ENCODE measurements at regions not wholly inside any gene's neighbourhood (a gene's known extent, or its start where the extent isn't known, plus 50 kb on each side); places are given as distances from the start of the nearest gene placed in this dataset.

DNA sequence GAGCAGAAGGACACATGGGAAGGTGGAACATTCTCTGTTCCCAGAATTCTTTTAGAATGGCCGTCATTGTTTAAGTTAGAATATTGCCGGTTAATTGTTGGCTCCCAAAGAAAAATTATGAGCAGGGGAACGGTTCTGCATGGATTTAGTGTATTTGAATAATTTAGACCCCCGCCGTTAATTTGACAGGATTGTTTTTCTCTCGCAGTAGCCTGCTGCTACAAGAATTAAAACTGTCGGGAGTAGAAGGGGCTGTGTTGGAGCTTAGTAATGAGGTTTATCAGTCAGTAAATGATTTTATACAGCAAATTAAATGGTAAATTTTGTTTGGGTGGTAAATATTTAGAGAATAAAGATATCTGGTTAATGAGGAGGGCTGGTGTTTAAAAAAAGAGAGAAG lies 431.2 kb upstream of the DYNLRB2 start:
- DNase-seq (ENCODE audit: extremely low read depth, low read depth) = no peak
- TF ChIP-seq, protein P1, sequence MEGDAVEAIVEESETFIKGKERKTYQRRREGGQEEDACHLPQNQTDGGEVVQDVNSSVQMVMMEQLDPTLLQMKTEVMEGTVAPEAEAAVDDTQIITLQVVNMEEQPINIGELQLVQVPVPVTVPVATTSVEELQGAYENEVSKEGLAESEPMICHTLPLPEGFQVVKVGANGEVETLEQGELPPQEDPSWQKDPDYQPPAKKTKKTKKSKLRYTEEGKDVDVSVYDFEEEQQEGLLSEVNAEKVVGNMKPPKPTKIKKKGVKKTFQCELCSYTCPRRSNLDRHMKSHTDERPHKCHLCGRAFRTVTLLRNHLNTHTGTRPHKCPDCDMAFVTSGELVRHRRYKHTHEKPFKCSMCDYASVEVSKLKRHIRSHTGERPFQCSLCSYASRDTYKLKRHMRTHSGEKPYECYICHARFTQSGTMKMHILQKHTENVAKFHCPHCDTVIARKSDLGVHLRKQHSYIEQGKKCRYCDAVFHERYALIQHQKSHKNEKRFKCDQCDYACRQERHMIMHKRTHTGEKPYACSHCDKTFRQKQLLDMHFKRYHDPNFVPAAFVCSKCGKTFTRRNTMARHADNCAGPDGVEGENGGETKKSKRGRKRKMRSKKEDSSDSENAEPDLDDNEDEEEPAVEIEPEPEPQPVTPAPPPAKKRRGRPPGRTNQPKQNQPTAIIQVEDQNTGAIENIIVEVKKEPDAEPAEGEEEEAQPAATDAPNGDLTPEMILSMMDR (IDR thresholded peaks at IDR 0.05; ENCODE audit: low read depth, low read length) = no peak

DNA sequence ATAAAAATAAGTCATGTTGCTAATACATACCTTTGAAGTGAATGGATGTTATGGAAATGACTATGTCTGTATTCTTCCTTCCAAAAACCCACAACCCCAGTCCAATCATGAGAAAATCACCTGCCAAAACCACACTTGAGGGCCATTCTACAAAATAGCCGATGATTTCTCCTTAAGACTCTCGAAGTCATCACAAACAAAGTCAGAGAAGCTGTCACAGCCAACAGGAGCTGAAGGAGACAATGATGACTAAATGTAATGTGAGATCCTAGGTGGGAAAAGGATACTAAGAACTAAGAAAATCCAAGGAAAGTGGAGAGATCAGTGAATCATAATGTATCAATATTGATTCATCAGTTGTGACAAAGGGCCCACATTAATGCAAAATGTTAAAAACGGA lies 432.9 kb upstream of the DYNLRB2 start:
- TF ChIP-seq, protein P1 (IDR thresholded peaks at IDR 0.05; ENCODE audit: low read depth, low read length) = no peak
- DNase-seq (ENCODE audit: extremely low read depth, low read depth) = no peak

DNA sequence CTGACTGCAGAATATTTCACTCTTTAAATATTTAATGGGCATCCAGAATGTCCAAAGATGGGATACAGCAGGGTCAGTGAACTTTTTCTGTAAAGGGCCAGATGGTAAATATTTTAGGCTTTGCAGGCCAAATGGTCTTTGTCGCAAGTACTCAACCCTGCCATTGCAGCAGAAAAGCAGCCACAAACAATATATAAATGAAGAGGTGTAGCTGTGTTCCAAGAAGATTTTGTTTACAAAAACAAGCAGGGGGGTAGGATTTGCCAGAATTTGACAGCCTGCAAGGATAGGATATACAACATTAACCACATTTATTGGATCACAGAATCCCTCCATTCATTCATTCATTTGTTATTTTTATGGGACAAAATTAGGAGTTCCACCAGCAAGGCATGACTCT lies 435.0 kb upstream of the DYNLRB2 start:
- TF ChIP-seq, protein P1 (IDR thresholded peaks at IDR 0.05; ENCODE audit: low read depth, low read length) = no peak
- DNase-seq (ENCODE audit: extremely low read depth, low read depth) = no peak

DNA sequence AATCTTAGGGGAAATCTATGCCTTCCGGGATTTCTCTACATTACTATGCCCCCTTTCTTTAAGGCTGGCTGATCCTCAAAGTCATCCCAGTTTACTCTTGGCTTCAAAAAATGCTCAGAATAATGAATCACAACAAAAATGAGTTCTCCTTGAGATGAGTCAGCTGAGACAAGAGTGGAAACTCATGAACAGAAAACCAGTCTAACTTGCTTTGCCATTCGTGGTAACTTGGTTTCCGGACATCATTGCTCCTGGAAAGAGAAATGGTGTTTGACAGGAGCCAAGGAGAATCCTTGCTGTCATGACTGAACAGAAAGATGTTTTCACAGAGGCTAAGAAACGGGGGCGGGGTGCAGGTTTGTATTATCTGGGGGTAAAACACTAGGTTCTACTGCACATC lies 435.6 kb upstream of the DYNLRB2 start:
- TF ChIP-seq, protein P1 (IDR thresholded peaks at IDR 0.05; ENCODE audit: low read depth, low read length) = no peak
- no peak for DNase-seq (ENCODE audit: extremely low read depth, low read depth)

DNA sequence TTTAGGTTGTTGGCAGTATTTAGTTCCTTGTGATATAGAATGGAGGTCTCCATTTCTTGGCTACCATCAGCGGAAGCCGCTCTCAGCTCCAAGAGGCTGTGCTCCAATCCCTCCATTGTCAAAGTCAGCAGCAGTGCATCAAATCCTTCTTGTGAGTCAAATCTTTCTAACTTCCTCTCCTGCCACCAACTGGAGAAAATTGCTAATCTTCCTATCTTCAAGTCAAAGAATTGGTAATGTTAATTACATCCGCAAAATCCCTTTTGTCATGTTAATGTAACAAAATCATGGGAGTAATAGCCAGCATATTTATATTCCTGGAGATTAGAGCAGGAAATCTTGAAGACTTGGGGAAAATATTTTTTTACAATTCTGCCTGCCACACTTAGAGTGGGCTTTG lies 436.4 kb upstream of the DYNLRB2 start:
- TF ChIP-seq, protein P1 (IDR thresholded peaks at IDR 0.05; ENCODE audit: low read depth, low read length) = no peak
- DNase-seq (ENCODE audit: extremely low read depth, low read depth) = no peak

DNA sequence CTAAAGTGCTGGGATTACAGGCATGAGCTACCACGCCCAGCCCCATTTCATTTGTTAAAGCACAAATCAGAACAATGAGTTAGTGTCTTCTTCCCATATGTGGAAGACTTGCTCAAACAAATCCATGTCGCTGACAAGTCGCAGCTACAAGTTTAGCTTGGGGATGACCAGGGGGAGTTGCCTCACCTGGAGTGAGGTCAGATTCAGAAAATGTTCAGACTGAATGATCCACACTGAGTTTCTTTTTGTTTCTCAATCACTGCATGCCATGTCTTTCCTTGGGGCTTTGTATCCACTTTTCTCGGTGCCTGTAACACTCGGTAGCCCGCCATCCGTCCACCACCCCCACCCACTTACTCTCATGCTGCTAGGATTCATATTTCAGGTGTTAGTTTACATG lies 437.3 kb upstream of the DYNLRB2 start:
- TF ChIP-seq, protein P1 (IDR thresholded peaks at IDR 0.05; ENCODE audit: low read depth, low read length) = no peak
- no peak for DNase-seq (ENCODE audit: extremely low read depth, low read depth)

DNA sequence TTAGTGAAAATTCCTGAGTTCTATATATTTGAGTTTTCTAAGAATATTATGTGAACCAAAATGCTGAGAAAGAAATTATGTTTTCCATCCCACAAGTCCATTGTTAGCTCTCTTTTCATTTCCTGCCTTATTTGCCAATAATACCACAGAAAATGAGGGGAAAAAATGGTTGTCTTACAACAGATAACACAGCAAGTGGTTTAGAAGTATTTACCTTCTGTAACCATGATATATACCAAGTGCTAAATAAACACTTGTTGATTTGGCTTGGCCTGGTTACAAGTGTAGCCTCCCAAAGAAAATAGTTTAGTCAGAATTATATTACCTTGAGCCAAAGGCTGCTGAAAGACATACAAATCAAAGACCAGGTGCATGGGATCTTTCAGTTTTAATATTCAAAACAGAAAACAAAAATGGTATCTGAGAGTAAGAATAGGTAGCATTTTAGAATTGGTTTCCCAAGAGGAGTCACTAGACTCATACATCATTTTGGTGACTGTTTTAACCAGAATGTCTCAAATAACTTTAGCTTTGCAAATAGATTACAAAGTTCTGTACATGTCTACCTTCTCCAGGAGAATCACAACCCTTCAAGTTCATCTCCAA lies 439.8 kb upstream of the DYNLRB2 start:
- TF ChIP-seq, protein P1 (IDR thresholded peaks at IDR 0.05; ENCODE audit: low read depth, low read length) = no peak

More for the DNA sequence above, 439.8 kb upstream of the DYNLRB2 start:
- no peak for DNase-seq (ENCODE audit: extremely low read depth, low read depth)
